ENCODE measurements at regions not wholly inside any gene's neighbourhood (a gene's known extent, or its start where the extent isn't known, plus 50 kb on each side); places are given as distances from the start of the nearest gene placed in this dataset.

DNA sequence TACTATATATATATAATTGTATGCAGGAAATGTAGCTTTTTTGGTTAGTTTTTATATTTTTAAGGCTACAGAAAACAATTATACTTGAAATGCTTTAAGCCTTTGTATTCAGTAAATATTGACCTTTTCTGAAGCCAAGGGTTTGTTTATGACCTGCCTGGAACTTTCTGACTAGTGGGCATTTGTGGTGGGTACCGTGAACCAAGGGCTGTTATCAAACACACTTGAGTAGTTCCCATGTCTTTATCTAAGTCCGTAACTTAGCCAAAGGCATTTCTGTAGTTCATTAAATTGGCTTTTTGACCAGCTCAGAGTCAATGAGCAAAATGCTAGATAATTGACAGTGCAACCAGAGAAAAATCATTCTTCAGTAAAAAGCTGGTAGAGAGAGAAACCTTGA is 1444.2 kb upstream of the SLC10A2 start:
- TF ChIP-seq, protein P1, sequence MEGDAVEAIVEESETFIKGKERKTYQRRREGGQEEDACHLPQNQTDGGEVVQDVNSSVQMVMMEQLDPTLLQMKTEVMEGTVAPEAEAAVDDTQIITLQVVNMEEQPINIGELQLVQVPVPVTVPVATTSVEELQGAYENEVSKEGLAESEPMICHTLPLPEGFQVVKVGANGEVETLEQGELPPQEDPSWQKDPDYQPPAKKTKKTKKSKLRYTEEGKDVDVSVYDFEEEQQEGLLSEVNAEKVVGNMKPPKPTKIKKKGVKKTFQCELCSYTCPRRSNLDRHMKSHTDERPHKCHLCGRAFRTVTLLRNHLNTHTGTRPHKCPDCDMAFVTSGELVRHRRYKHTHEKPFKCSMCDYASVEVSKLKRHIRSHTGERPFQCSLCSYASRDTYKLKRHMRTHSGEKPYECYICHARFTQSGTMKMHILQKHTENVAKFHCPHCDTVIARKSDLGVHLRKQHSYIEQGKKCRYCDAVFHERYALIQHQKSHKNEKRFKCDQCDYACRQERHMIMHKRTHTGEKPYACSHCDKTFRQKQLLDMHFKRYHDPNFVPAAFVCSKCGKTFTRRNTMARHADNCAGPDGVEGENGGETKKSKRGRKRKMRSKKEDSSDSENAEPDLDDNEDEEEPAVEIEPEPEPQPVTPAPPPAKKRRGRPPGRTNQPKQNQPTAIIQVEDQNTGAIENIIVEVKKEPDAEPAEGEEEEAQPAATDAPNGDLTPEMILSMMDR (IDR thresholded peaks at IDR 0.05; ENCODE audit: low read depth, low read length, poor library complexity, severe bottlenecking): no peak
- TF ChIP-seq EZH2phosphoT487 (IDR thresholded peaks at IDR 0.05; ENCODE audit: borderline replicate concordance, low read length): no peak
